H1 (cell line): ENCODE measurements at regions not wholly inside any gene's neighbourhood (a gene's known extent, or its start where the extent isn't known, plus 50 kb on each side); places are given as distances from the start of the nearest gene placed in this dataset.

Experiments
- CTCF ChIA-PET: fragments of 300-600 bp; sonication (Branson Sonifier 250); formaldehyde crosslinking; loops from one replicate; lab custom pipeline; 2021; ENCODE audit not compliant: partially characterized antibody; lab: Charles Lee
- POLR2A ChIA-PET: fragments of 300-600 bp; sonication (Branson Sonifier 250); formaldehyde crosslinking; loops from one replicate; lab custom pipeline; 2021; ENCODE audit warnings: inconsistent platforms; ENCODE audit not compliant: partially characterized antibody; lab: Charles Lee
- DNase-seq, 2 experiments: peaks; one replicate each; pipeline versions ENCODE4 v3.0.0 to v3.0.0-alpha.2; 2010 to 2022; ENCODE audit warnings: low spot score in 2 of 2, low read depth in 1 of 2, mixed read lengths in 1 of 2
- FAIRE-seq: peaks from 2 replicates; lab custom pipeline; 2011; peaks lifted over from hg19 to GRCh38; lab: Jason Lieb, UNC
- H2AFZ ChIP-seq: 2 replicates; pipeline ENCODE4 v1.8.1; 2012; ENCODE audit warnings: low read length, inconsistent platforms
- H2AK5ac ChIP-seq: 2 replicates; pipeline ENCODE4 v1.6.1; 2013; ENCODE audit warnings: low read depth, low read length
- H2BK120ac ChIP-seq: replicated peaks from 2 replicates; pipeline ENCODE3; 2013; ENCODE audit warnings: low read depth, low read length, inconsistent platforms
- H2BK12ac ChIP-seq: 2 replicates; pipeline ENCODE4 v1.6.1; 2013; ENCODE audit warnings: low read depth, low read length
- H2BK15ac ChIP-seq: 2 replicates; pipeline ENCODE4 v1.6.1; 2013; ENCODE audit warnings: low read length
- H2BK20ac ChIP-seq: 2 replicates; pipeline ENCODE4 v1.6.1; 2013; ENCODE audit warnings: low read length
- H2BK5ac ChIP-seq: 2 replicates; pipeline ENCODE4 v1.6.1; 2013; ENCODE audit warnings: low read depth, low read length
- H3K14ac ChIP-seq: 2 replicates; pipeline ENCODE4 v1.6.1; 2013; ENCODE audit warnings: inconsistent platforms; ENCODE audit not compliant: insufficient read length
- H3K18ac ChIP-seq: 2 replicates; pipeline ENCODE4 v1.6.1; 2013; ENCODE audit warnings: low read length; ENCODE audit errors: extremely low read depth
- H3K23ac ChIP-seq: 2 replicates; pipeline ENCODE4 v1.6.1; 2013; ENCODE audit warnings: inconsistent platforms; ENCODE audit not compliant: insufficient read length
- H3K23me2 ChIP-seq: 2 replicates; pipeline ENCODE4 v1.6.1; 2013; ENCODE audit warnings: low read depth, low read length
- H3K27ac ChIP-seq: 2 replicates; pipeline ENCODE4 v1.6.1; 2011; ENCODE audit warnings: low read depth, low read length, inconsistent platforms
- H3K27me3 ChIP-seq, 4 experiments: replicated peaks in 1 of 4; 1 replicate in 1 of 4; 2 replicates in 3 of 4; pipeline versions ENCODE4 v1.6.1 to v1.8.1; 2011 to 2013; ENCODE audit warnings: low read length in 3 of 4, mild to moderate bottlenecking in 3 of 4, inconsistent platforms in 2 of 4, mixed read lengths in 2 of 4, moderate library complexity in 1 of 4; ENCODE audit not compliant: control insufficient read depth in 3 of 4, insufficient read depth in 3 of 4; ENCODE audit errors: extremely low read depth in 1 of 4
- H3K36me3 ChIP-seq, 4 experiments: 2 replicates each; pipeline versions ENCODE4 v1.6.1 to v1.8.1; 2011 to 2013; ENCODE audit warnings: mild to moderate bottlenecking in 4 of 4, low read length in 3 of 4, moderate library complexity in 2 of 4, control low read depth in 1 of 4, inconsistent platforms in 1 of 4; ENCODE audit not compliant: insufficient read depth in 4 of 4, control insufficient read depth in 2 of 4
- H3K4ac ChIP-seq: replicated peaks from 2 replicates; pipeline ENCODE3; 2013; ENCODE audit warnings: low read length, low read depth, mixed read lengths, inconsistent platforms; ENCODE audit not compliant: insufficient read length
- H3K4me1 ChIP-seq, 4 experiments: replicated peaks in 1 of 4; 1 replicate in 1 of 4; 2 replicates in 3 of 4; pipeline versions ENCODE4 v1.6.1 to v1.8.1; 2011 to 2013; ENCODE audit warnings: low read length in 3 of 4, inconsistent platforms in 2 of 4, mixed read lengths in 1 of 4; ENCODE audit not compliant: insufficient read depth in 4 of 4, control insufficient read depth in 3 of 4
- H3K4me2 ChIP-seq, 2 experiments: 2 replicates each; pipeline versions ENCODE4 v1.6.1 to v1.8.1; 2011 to 2013; ENCODE audit warnings: low read depth in 2 of 2, low read length in 2 of 2, control low read depth in 1 of 2, inconsistent platforms in 1 of 2, mild to moderate bottlenecking in 1 of 2; ENCODE audit not compliant: insufficient read depth in 1 of 2
- H3K4me3 ChIP-seq, 4 experiments: fragments of 200-600, 300-600 bp in 1 of 4; sonication (generic), shearing (Covaris generic), sonication (Bioruptor Twin) in 1 of 4; 2 replicates each; pipeline versions ENCODE4 v1.5.1 to v1.8.1; 2011 to 2016; ENCODE audit warnings: low read length in 4 of 4, low read depth in 3 of 4, control low read depth in 2 of 4, inconsistent platforms in 2 of 4, mild to moderate bottlenecking in 2 of 4, mixed read lengths in 1 of 4, moderate library complexity in 1 of 4; ENCODE audit not compliant: insufficient read depth in 2 of 4; ENCODE audit errors: extremely low read depth in 1 of 4
- H3K56ac ChIP-seq: replicated peaks from 2 replicates; pipeline ENCODE3; 2013; ENCODE audit warnings: low read depth, mild to moderate bottlenecking, mixed read lengths, low read length, inconsistent platforms; ENCODE audit not compliant: insufficient read length
- H3K79me1 ChIP-seq: 2 replicates; pipeline ENCODE4 v1.6.1; 2013; ENCODE audit warnings: low read depth, low read length, control low read depth
- H3K79me2 ChIP-seq, 2 experiments: 2 replicates each; pipeline versions ENCODE4 v1.6.1 to v1.8.1; 2012 to 2013; ENCODE audit warnings: low read length in 2 of 2, mild to moderate bottlenecking in 2 of 2, inconsistent platforms in 1 of 2; ENCODE audit not compliant: insufficient read depth in 2 of 2, control insufficient read depth in 1 of 2
- H3K9ac ChIP-seq, 4 experiments: replicated peaks in 1 of 4; 1 replicate in 1 of 4; 2 replicates in 3 of 4; pipeline versions ENCODE4 v1.6.1 to v1.8.1; 2011 to 2013; ENCODE audit warnings: low read depth in 3 of 4, low read length in 3 of 4, control low read depth in 2 of 4, mild to moderate bottlenecking in 2 of 4, moderate library complexity in 2 of 4, inconsistent platforms in 1 of 4; ENCODE audit errors: extremely low read depth in 1 of 4
- H3K9me3 ChIP-seq, 2 experiments: 2 replicates each; pipeline versions ENCODE4 v1.6.1 to v1.8.1; 2012 to 2013; ENCODE audit warnings: mild to moderate bottlenecking in 2 of 2, moderate library complexity in 2 of 2, control low read depth in 1 of 2, inconsistent platforms in 1 of 2, low read depth in 1 of 2, low read length in 1 of 2, mixed read lengths in 1 of 2; ENCODE audit not compliant: insufficient read depth in 2 of 2
- H4K20me1 ChIP-seq, 2 experiments: replicated peaks in 1 of 2; 2 replicates each; pipeline versions ENCODE3 to v1.8.1; 2011 to 2013; ENCODE audit warnings: inconsistent platforms in 2 of 2, low read length in 2 of 2, mild to moderate bottlenecking in 1 of 2; ENCODE audit not compliant: insufficient read depth in 2 of 2, control insufficient read depth in 1 of 2
- H4K5ac ChIP-seq: 2 replicates; pipeline ENCODE4 v1.6.1; 2013; ENCODE audit warnings: low read length, low read depth, mixed read lengths, inconsistent platforms; ENCODE audit not compliant: insufficient read length
- H4K8ac ChIP-seq: 2 replicates; pipeline ENCODE4 v1.8.0; 2013; ENCODE audit warnings: mild to moderate bottlenecking, moderate library complexity, low read length, inconsistent platforms; ENCODE audit not compliant: insufficient read depth; ENCODE audit errors: extremely low read depth
- H4K91ac ChIP-seq: replicated peaks from 2 replicates; pipeline ENCODE3; 2013; ENCODE audit warnings: low read length, mixed read lengths, inconsistent platforms; ENCODE audit not compliant: insufficient read length
- BCL11A ChIP-seq, 2 experiments: IDR thresholded peaks; one replicate each; pipeline ENCODE4 v1.6.1; 2011; ENCODE audit warnings: low read depth in 2 of 2, low read length in 2 of 2, mild to moderate bottlenecking in 2 of 2
- CHD1 ChIP-seq: IDR thresholded peaks from 2 replicates; pipeline ENCODE4 v1.6.1; 2012; ENCODE audit warnings: low read depth, low read length, improper control_type of control experiment
- CTCF ChIP-seq, 3 experiments: IDR thresholded peaks; 1 replicate in 2 of 3; 2 replicates in 1 of 3; pipeline versions ENCODE4 v1.5.1 to v1.6.1; 2011; ENCODE audit warnings: low read length in 3 of 3, mild to moderate bottlenecking in 3 of 3, inconsistent platforms in 2 of 3, low read depth in 1 of 3, moderate library complexity in 1 of 3; ENCODE audit not compliant: insufficient read depth in 1 of 3; ENCODE audit errors: control extremely low read depth in 1 of 3
- EGR1 ChIP-seq: IDR thresholded peaks from 2 replicates; pipeline ENCODE4 v1.6.1; 2011; ENCODE audit warnings: low read depth, low read length, borderline replicate concordance
- EZH2 ChIP-seq: fragments of 200-600 bp; sonication (generic); IDR thresholded peaks from 2 replicates; pipeline ENCODE4 v1.7.1; 2012; ENCODE audit warnings: low read depth, mild to moderate bottlenecking, moderate library complexity, low read length, inconsistent platforms; ENCODE audit not compliant: severe bottlenecking
- FOSL1 ChIP-seq: IDR thresholded peaks from 2 replicates; pipeline ENCODE4 v1.6.1; 2011; ENCODE audit warnings: mild to moderate bottlenecking, low read depth, low read length, moderate library complexity; ENCODE audit not compliant: insufficient read depth
- GABPA ChIP-seq: IDR thresholded peaks from 2 replicates; pipeline ENCODE4 v1.6.1; 2011; ENCODE audit warnings: mild to moderate bottlenecking, low read length, moderate library complexity, borderline replicate concordance; ENCODE audit not compliant: insufficient read depth
- JUN ChIP-seq: IDR thresholded peaks from 2 replicates; pipeline ENCODE4 v1.6.1; 2011; ENCODE audit warnings: low read depth, mild to moderate bottlenecking, improper control_type of control experiment, low read length
- MAFK ChIP-seq: IDR thresholded peaks from 2 replicates; pipeline ENCODE4 v1.6.1; 2012; ENCODE audit warnings: low read depth, mild to moderate bottlenecking, improper control_type of control experiment, low read length
- NANOG ChIP-seq: IDR thresholded peaks from 2 replicates; pipeline ENCODE4 v1.6.1; 2011; ENCODE audit warnings: low read length, low read depth, mild to moderate bottlenecking, inconsistent platforms; ENCODE audit not compliant: insufficient read depth, poor library complexity, severe bottlenecking
- PHF8 ChIP-seq: fragments of 200-600 bp; sonication (generic); conservative IDR thresholded peaks from 2 replicates; pipeline ENCODE4 v1.7.1; 2012; ENCODE audit warnings: low read depth, mild to moderate bottlenecking, inconsistent platforms, low read length, moderate library complexity
- TBP ChIP-seq: IDR thresholded peaks from 2 replicates; pipeline ENCODE4 v1.6.1; 2011; ENCODE audit warnings: low read depth, low read length, improper control_type of control experiment
- WGBS, 2 experiments: shearing (Covaris generic) in 1 of 2; methylation state at CpG; one replicate each; pipeline versions ENCODE4 v1.1.6 to v1.1.7; 2013 to 2015; ENCODE audit warnings: low lambda C conversion rate in 2 of 2, mixed read lengths in 2 of 2, inconsistent platforms in 1 of 2, low coverage in 1 of 2, missing lambda C conversion rate in 1 of 2; ENCODE audit not compliant: insufficient replicate concordance in 2 of 2, insufficient coverage in 1 of 2, insufficient read length in 1 of 2; ENCODE audit errors: extremely low coverage in 1 of 2, missing lambda C conversion rate in 1 of 2; 5-methylcytosine and 5-hydroxymethylcytosine counted together

- Histone ChIP-seq H4K5ac (no peak overlapping the region), H3K79me2 (no peaks in the 10 kb centered on the region), H3K18ac (no peak overlapping the region), H2BK5ac (no peak overlapping the region), H3K4me2 (no peak overlapping the region), H2BK12ac (no peak overlapping the region), H3K79me1 (no peaks in the 10 kb centered on the region), H2BK120ac (no peak overlapping the region), H3K4me1 (no peaks in the 10 kb centered on the region), H3K36me3 (no peaks in the 10 kb centered on the region), H3K14ac (no peak overlapping the region), H4K91ac (no peak overlapping the region), H2BK20ac (no peak overlapping the region), H3K23ac (no peak overlapping the region), H4K20me1 (no peaks in the 10 kb centered on the region), H3K9me3 (no peaks in the 10 kb centered on the region; a peak in 1 of 4 replicates), H4K8ac (no peak overlapping the region), H3K27ac (no peak overlapping the region), H2AK5ac (no peak overlapping the region), H2BK15ac (no peak overlapping the region), H3K27me3 (no peaks in the 10 kb centered on the region), H2AFZ (no peak overlapping the region), H3K4ac (no peak overlapping the region), H3K9ac (no peak overlapping the region), H3K4me3 (no peak overlapping the region), H3K23me2 (no peaks in the 10 kb centered on the region), H3K56ac (no peak overlapping the region)
- FAIRE-seq (no peak), DNase-seq (no peak)
- ChIA-PET CTCF (interaction anchor here (0.6 to 0.8 kb wide), 2 partner anchors 434 to 1282 kb away, joined by 3 to 4 read pairs; no protein-coding TSS in a partner anchor), POLR2A (no interaction called here)
- WGBS, 2 experiments: 93% methylated on average over 4 of the region's 4 CpGs; no CpG with 5 or more reads in 1 of the 2 experiments
- TF ChIP-seq CHD1 (no peak), EGR1 (no peak), GABPA (no peak), BCL11A (IDR thresholded peaks at IDR 0.05; ENCODE audit: low read depth in 2 of 2, low read length in 2 of 2) (no peak), FOSL1 (no peak), MAFK (no peak), TBP (no peak), NANOG (no peak), JUN (no peak), CTCF (IDR thresholded peaks at IDR 0.05; ENCODE audit: control extremely low read depth in 1 of 3, insufficient read depth in 1 of 3, low read depth in 1 of 3, low read length in 3 of 3) (no peak), EZH2 (no peak), PHF8 (no peak)
Observed at GRCh38 chr2:76163860-76164259, 453.1 kb upstream of the GCFC2 start.
